ENCODE measurements at regions not wholly inside any gene's neighbourhood (a gene's known extent, or its start where the extent isn't known, plus 50 kb on each side); places are given as distances from the start of the nearest gene placed in this dataset.

- DNase-seq: no peak
Measured at GRCh38 chr13:100933841-100934240, 259.2 kb upstream of the TMTC4 start.

DNA sequence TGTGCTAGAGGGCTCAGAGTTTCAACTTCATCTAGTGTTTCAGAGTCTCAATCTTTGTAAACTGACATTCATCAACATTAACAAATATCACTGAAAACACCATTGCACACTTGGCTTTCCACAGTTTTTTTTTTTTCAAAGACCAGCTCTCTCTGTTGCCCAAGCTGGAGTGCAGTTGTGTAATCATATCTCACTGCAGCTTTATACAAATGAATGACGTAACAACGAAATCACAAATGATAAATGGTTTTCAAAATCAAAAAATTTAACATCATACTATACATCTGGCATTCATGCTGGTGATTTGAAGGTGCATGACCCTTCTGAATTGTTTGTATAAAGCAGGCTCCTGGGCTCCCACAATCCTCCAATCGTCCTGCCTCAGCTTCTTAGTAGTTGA lies 248.0 kb upstream of the TMTC4 start:
- DNase-seq: no peak

- DNase-seq: no peak
Measured at GRCh38 chr13:100921139-100921538, 246.5 kb upstream of the TMTC4 start.

DNA sequence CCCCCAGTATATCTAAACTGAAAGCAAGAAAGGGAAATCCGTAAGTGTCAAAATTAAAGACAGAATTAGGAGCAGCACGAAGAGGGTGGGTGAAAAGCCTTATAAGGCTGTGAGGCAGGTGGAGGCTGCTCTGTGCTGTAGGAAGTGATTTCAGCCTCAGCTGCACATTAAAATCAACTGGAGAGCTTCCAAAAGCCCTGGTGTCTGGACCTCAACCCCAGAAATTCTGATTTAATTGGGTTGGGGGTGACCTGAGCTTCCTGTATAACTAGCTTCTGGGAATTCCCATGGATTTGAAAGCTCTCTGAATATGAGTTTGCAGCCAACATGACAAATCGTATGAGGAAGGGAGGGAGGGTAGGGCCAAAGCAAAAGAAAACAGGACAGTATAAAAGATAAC lies 242.4 kb upstream of the TMTC4 start:
- DNase-seq: no peak

GRCh38 chr13:100913143-100913542 lies 238.5 kb upstream of the TMTC4 start:
- no peak for DNase-seq

DNA sequence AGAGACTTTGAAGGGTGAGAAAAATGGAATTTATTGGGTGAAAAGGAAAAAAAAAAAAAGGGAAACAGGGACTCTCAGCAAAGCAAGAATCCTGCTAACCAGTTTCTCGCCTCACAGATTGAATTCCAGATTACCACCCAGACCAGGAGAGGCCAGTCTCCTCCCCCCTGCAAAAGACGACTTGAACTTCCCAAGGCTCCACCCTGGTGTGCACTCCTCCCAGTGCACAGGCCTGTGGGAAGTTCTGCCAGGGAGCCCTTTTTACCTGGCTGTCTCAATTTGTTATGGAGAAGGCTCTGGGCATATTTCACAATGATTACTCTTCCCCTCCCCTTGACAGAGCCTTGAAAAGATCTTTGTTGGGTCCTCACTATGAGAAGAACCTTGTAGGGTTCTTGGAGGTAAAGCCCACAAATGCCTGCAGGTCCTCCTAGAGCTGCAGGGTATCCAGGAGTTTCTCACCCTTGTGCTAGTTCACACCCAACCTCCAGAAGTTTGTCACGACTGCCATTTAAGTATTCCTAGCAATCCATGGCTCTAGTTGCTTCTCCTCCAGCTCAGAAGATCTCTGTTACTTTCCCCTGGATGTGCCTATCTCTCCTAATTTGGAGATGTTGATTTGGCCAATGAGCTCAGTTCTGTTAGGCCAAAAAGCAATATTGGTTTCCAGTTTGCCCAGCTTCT lies 229.8 kb upstream of the TMTC4 start:
- DNase-seq: no peak

DNA sequence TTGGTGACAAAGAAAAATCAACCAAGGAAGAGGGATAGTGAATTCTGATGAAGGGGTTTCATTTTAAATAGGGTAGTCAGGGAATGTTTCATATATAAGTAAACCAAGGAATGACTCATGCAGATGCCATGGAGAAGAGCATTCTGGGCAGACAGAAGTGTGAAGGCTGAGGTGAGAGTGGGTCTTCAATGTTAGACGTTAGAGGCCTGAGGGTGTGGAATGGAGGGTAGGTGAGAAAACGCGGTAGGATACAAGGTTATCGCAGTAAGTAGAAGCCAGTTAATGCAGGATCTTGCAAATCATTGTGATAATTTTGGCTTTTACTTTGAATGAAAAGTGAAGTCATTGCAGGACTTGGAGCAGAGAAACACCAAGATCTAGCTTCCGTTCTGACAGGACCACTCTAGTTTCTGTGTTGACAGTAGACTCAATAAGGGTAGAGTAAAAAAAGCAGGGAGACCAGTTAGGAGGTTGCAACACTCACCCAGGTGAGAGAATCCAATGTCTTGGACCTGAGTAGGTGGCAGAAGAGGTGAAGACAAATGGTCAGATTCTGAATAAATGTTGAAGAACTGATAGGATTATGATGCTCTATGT lies 225.2 kb upstream of the TMTC4 start:
- no peak for DNase-seq

DNA sequence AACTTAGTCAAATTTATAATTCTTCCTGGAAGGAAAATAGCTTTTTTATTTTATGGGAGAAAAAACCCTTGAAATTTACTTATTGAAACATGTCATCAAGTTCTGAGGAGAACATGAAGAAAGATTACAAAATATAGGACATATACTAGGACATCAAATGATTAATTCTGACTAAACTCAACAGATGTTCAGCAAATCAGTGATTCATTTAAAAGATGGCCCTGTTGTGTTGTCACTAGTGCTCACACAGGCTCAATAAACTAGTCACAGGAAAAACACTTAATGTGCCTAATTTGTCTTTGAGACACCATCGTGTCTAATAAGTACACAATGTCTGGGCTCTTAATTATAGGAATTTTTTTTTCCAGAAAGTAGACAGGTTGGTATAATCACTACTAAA lies 223.8 kb upstream of the TMTC4 start:
- no peak for DNase-seq

- no peak for DNase-seq
Measured at GRCh38 chr13:100895651-100896050, 221.1 kb upstream of the TMTC4 start.

DNA sequence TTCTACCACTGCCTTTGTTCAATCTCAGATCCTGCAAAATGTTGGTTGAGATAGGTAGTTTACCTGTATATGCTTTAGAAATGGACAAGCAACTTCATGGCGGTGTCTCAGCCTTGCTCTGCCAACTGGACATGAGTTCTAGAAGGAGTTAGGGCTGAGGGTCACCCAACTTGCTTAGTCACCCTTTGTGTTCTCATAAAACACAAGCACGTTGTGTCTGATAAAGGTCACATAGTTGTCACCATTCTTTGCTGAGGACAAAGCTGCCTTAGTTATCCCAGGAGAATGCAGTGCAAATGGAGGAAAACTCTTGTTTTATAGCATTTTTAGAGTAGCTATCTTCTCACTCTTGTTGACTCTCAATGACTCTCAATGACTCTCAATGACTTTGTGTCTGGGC lies 218.4 kb upstream of the TMTC4 start:
- DNase-seq: no peak

DNA sequence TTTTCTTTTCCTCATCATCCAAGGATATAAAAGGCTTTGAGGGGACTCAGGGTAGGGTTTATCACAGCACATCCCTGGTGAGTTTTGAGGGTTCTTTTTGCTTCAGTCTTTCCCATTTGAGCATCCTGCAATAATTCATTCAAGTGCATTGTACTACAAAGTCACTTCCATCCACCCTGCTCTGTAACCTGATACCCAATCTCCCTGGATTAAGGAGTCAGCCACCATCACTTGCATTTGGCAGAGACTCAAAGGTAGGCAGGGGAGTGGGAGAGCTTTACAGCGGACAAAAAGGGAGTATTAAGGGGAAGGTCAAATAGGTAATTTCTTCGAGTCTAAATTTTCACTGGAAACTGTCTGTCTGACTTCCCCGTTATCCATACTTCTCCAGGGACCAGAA lies 216.1 kb upstream of the TMTC4 start:
- DNase-seq: no peak

DNA sequence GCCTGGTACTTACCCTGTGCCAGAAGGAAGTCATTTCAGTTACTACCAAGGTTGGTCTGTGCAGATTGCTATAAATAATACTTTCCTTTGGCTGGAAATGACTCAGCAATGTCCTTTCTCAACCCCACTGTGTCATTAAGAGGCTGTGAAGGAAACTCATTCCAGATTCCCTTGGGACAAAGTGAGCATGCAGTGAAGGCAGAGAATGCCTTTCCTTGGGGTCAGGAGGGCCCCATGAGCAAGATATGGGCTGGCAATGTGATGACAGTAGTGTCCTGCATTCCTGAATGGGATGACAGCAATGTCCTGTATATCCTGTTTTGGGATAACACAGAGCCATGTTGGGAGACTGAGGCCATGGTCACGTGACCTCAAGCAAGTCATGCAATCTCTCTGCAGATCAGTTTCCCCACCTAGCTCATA lies 213.1 kb upstream of the TMTC4 start:
- no peak for DNase-seq

- peak; percentile 1 for DNase-seq
Measured at GRCh38 chr13:100883453-100883852, 208.9 kb upstream of the TMTC4 start.

GRCh38 chr13:100881291-100881864 lies 206.8 kb upstream of the TMTC4 start:
- DNase-seq: no peak

- DNase-seq: no peak
Measured at GRCh38 chr13:100880166-100880565, 205.6 kb upstream of the TMTC4 start.

GRCh38 chr13:100879255-100879654 lies 204.7 kb upstream of the TMTC4 start:
- DNase-seq: no peak

GRCh38 chr13:100876044-100876403 lies 201.4 kb upstream of the TMTC4 start:
- no peak for DNase-seq

- DNase-seq: peak; percentile 72
Measured at GRCh38 chr13:100875392-100876043, 200.9 kb upstream of the TMTC4 start.

DNA sequence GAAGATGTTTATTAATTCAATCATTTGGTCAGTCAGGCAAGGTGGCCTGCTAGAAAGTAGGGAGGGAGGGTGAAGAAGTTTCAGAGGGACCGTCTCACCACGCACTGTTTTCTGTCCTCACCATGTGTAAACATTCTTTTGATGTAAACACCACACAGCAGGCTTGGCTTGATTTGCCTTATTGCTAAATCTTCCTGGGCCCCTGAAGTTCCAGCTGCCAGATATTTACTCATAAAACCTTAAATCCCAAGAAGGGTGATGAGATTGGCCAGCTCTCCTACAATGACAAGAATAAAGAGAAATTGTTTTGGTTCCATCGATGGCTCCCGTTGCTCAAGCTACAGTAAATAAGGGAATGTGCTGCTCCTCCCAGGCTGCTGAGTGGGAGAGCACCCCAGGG lies 198.2 kb upstream of the TMTC4 start:
- DNase-seq: no peak

- no peak for DNase-seq
Measured at GRCh38 chr13:100870898-100871297, 196.3 kb upstream of the TMTC4 start.

DNA sequence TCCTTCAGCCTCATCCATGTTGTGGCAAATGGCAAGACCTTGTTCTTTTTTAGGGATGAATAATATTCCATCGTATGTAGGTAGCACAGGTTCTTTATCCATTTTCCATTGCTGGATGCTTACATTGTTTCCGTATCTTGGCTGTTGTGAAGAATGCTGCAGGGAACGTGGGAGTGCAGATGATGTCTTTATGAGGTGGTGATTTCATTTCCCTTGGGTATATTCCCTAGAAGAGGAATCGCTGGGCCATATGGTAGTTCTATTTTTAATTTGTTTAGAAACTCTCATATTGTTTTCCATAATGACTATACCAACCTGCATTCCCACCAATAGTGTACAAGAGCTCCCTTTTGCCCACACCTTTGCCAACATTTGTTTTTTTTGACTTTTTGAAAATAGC lies 186.3 kb upstream of the TMTC4 start:
- DNase-seq: no peak

GRCh38 chr13:100859861-100860260 lies 185.3 kb upstream of the TMTC4 start:
- DNase-seq: no peak

- no peak for DNase-seq
Measured at GRCh38 chr13:100855151-100855550, 180.6 kb upstream of the TMTC4 start.

DNA sequence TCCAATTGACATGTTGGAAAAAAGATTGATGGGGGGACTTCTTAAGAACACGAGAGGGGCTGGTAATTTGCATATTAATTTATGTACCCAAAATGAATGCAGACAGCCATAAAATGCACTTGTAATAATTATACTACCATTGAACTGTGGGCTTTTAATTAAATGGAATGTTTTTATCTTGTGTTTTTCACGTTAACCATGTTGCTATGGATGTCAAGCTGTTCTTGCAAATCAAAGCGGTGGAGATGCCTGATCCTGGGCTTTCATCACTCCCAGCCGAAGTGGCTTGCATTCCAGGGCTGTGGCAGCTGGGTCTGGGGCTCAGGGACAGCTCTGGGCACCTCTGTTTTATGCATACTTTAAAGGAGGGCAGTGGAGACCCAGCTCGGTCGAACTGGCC lies 179.4 kb upstream of the TMTC4 start:
- no peak for DNase-seq

Data from OCI-M1 (cell line).